Choroid plexus epithelial cell (primary cell): ENCODE measurements at regions not wholly inside any gene's neighbourhood (a gene's known extent, or its start where the extent isn't known, plus 50 kb on each side); places are given as distances from the start of the nearest gene placed in this dataset.

Experiments
- DNase-seq: peaks from one replicate; pipeline ENCODE4 v3.0.0-alpha.2; 2010; ENCODE audit warnings: low read depth
- H3K4me3 ChIP-seq: 2 replicates; pipeline ENCODE4 v1.5.1; 2011; ENCODE audit warnings: low read depth, mild to moderate bottlenecking, control low read depth, low read length, moderate library complexity
- CTCF ChIP-seq: conservative IDR thresholded peaks from 2 replicates; pipeline ENCODE4 v1.5.1; 2011; ENCODE audit warnings: low read depth, mild to moderate bottlenecking, control low read depth, inconsistent platforms, low read length, moderate library complexity

- peak; percentile 75 for DNase-seq
- no peak overlapping the region for H3K4me3 ChIP-seq
- TF ChIP-seq CTCF, result no peak
These were observed 53.8 kb upstream of the ME3 start for GRCh38 chr11:86726118-86726753.

GRCh38 chr11:86724137-86724536 is 51.7 kb upstream of the ME3 start:
- no peak for DNase-seq
- no peak overlapping the region for H3K4me3 ChIP-seq
- TF ChIP-seq CTCF, result no peak

GRCh38 chr11:86723281-86723680 is 50.9 kb upstream of the ME3 start:
- no peak for TF ChIP-seq CTCF

GRCh38 chr11:86722748-86723147 is 50.3 kb upstream of the ME3 start:
- H3K4me3 ChIP-seq, result no peak overlapping the region
- no peak for DNase-seq
- no peak for TF ChIP-seq CTCF

More at GRCh38 chr11:86723281-86723680, 50.9 kb upstream of the ME3 start:
- H3K4me3 ChIP-seq, result no peak overlapping the region
- no peak for DNase-seq
